IMR-90 (cell line): ENCODE measurements at regions not wholly inside any gene's neighbourhood (a gene's known extent, or its start where the extent isn't known, plus 50 kb on each side); places are given as distances from the start of the nearest gene placed in this dataset.

Experiments used
- ATAC-seq: fragments of 200-7000 bp; cut with Tn5 transposase; 2 replicates; pipeline ENCODE4 v1.9.1; 2020; ENCODE audit warnings: low read depth, mild to moderate bottlenecking, moderate library complexity
- BruUV-seq: library from RNA; stranded (reverse); fragments of 400-500 nt; replicated peaks from 2 replicates; lab custom pipeline; 2021; lab: Mats Ljungman, UMichigan
- CTCF ChIA-PET: fragments of 300-600 bp; formaldehyde crosslinking; extraction: SDS; loops from one replicate; lab custom pipeline; 2021; ENCODE audit warnings: antibody characterized with exemption; lab: Yijun Ruan, JAX
- POLR2A ChIA-PET: fragments of 300-600 bp; sonication (Branson Sonifier 250); formaldehyde crosslinking; loops from one replicate; lab custom pipeline; 2022; ENCODE audit warnings: antibody characterized with exemption; ENCODE audit not compliant: unreplicated experiment; lab: Charles Lee
- DNase-seq: peaks from one replicate; pipeline ENCODE4 v3.0.0; 2013
- H2AFZ ChIP-seq: replicated peaks from 2 replicates; pipeline ENCODE3; 2013; ENCODE audit warnings: low read length, mild to moderate bottlenecking; ENCODE audit not compliant: poor library complexity
- H2AK5ac ChIP-seq: 2 replicates; pipeline ENCODE4 v1.6.1; 2013; ENCODE audit warnings: low read depth, low read length, inconsistent platforms
- H2AK9ac ChIP-seq: replicated peaks from 2 replicates; pipeline ENCODE3; 2013; ENCODE audit warnings: mild to moderate bottlenecking, low read depth, low read length, moderate library complexity; ENCODE audit not compliant: poor library complexity
- H2BK120ac ChIP-seq: 2 replicates; pipeline ENCODE4 v1.6.1; 2013; ENCODE audit warnings: low read depth, low read length, inconsistent platforms
- H2BK15ac ChIP-seq: 3 replicates; pipeline ENCODE4 v1.6.1; 2013; ENCODE audit warnings: low read depth, low read length, inconsistent platforms
- H2BK20ac ChIP-seq: 2 replicates; pipeline ENCODE4 v1.6.1; 2013; ENCODE audit warnings: low read depth, mild to moderate bottlenecking, inconsistent platforms, low read length, moderate library complexity
- H2BK5ac ChIP-seq: 2 replicates; pipeline ENCODE4 v1.6.1; 2013; ENCODE audit warnings: mild to moderate bottlenecking, low read depth, low read length, inconsistent platforms; ENCODE audit not compliant: poor library complexity, severe bottlenecking
- H3K14ac ChIP-seq: replicated peaks from 2 replicates; pipeline ENCODE4 v1.6.1; 2013; ENCODE audit warnings: low read depth, low read length, inconsistent platforms
- H3K18ac ChIP-seq: 2 replicates; pipeline ENCODE4 v1.6.1; 2013; ENCODE audit warnings: low read depth, low read length, control low read depth
- H3K23ac ChIP-seq: 2 replicates; pipeline ENCODE4 v1.6.1; 2013; ENCODE audit warnings: low read depth, low read length, inconsistent platforms
- H3K27ac ChIP-seq: 2 replicates; pipeline ENCODE4 v1.5.1; 2013; ENCODE audit warnings: mild to moderate bottlenecking, control low read depth, low read length; ENCODE audit not compliant: insufficient read depth
- H3K27me3 ChIP-seq: 2 replicates; pipeline ENCODE4 v1.6.1; 2013; ENCODE audit warnings: low read length; ENCODE audit not compliant: control insufficient read depth, insufficient read depth
- H3K36me3 ChIP-seq: 2 replicates; pipeline ENCODE4 v1.6.1; 2013; ENCODE audit warnings: low read length, mixed read lengths; ENCODE audit not compliant: control insufficient read depth, insufficient read depth
- H3K4ac ChIP-seq: 2 replicates; pipeline ENCODE4 v1.6.1; 2013; ENCODE audit warnings: low read depth, low read length, inconsistent platforms
- H3K4me1 ChIP-seq: 2 replicates; pipeline ENCODE4 v1.6.1; 2013; ENCODE audit warnings: low read length, mixed read lengths; ENCODE audit not compliant: control insufficient read depth, insufficient read depth
- H3K4me2 ChIP-seq: 2 replicates; pipeline ENCODE4 v1.6.1; 2013; ENCODE audit warnings: low read depth, mild to moderate bottlenecking, control low read depth, low read length, moderate library complexity
- H3K4me3 ChIP-seq: 2 replicates; pipeline ENCODE4 v1.5.1; 2013; ENCODE audit warnings: low read depth, mild to moderate bottlenecking, control low read depth, low read length, moderate library complexity; ENCODE audit not compliant: insufficient read depth
- H3K56ac ChIP-seq: 2 replicates; pipeline ENCODE4 v1.6.1; 2013; ENCODE audit warnings: low read length, inconsistent platforms; ENCODE audit not compliant: insufficient read depth; ENCODE audit errors: extremely low read depth
- H3K79me1 ChIP-seq, 2 experiments: 2 replicates each; pipeline ENCODE4 v1.6.1; 2013; ENCODE audit warnings: low read length in 2 of 2, inconsistent platforms in 1 of 2, low read depth in 1 of 2
- H3K9ac ChIP-seq: 2 replicates; pipeline ENCODE4 v1.6.1; 2013; ENCODE audit warnings: low read depth, low read length, control low read depth
- H3K9me1 ChIP-seq: 2 replicates; pipeline ENCODE4 v1.6.1; 2013; ENCODE audit warnings: low read length, inconsistent platforms; ENCODE audit not compliant: insufficient read depth
- H3K9me3 ChIP-seq: 2 replicates; pipeline ENCODE4 v1.6.1; 2013; ENCODE audit warnings: low read length; ENCODE audit not compliant: control insufficient read depth, insufficient read depth
- H4K20me1 ChIP-seq: 2 replicates; pipeline ENCODE4 v1.6.1; 2013; ENCODE audit warnings: low read length, inconsistent platforms; ENCODE audit not compliant: insufficient read depth
- H4K5ac ChIP-seq: 2 replicates; pipeline ENCODE4 v1.6.1; 2013; ENCODE audit warnings: mild to moderate bottlenecking, low read depth, low read length, control low read depth
- H4K8ac ChIP-seq, 2 experiments: 2 replicates each; pipeline ENCODE4 v1.6.1; 2013; ENCODE audit warnings: low read depth in 2 of 2, low read length in 2 of 2, control low read depth in 1 of 2, inconsistent platforms in 1 of 2
- H4K91ac ChIP-seq: 2 replicates; pipeline ENCODE4 v1.6.1; 2013; ENCODE audit warnings: low read depth, low read length, inconsistent platforms; ENCODE audit not compliant: insufficient read depth
- BHLHE40 ChIP-seq: fragments of 150-350 bp; IDR thresholded peaks from 2 replicates; pipeline ENCODE4 v1.6.1; 2016; ENCODE audit warnings: mild to moderate bottlenecking, low read depth, low read length
- CEBPB ChIP-seq: IDR thresholded peaks from 2 replicates; pipeline ENCODE4 v1.6.1; 2012; ENCODE audit warnings: low read depth, low read length, improper control_type of control experiment
- CHD1 ChIP-seq: IDR thresholded peaks from 2 replicates; pipeline ENCODE4 v1.6.1; 2012; ENCODE audit warnings: low read depth, low read length, improper control_type of control experiment
- CTCF ChIP-seq: conservative IDR thresholded peaks from 2 replicates; pipeline ENCODE4 v1.5.1; 2012; ENCODE audit warnings: mild to moderate bottlenecking, low read depth, low read length, improper control_type of control experiment
- FOS ChIP-seq: fragments of 150-350 bp; IDR thresholded peaks from 2 replicates; pipeline ENCODE4 v1.6.1; 2016; ENCODE audit warnings: low read depth, low read length
- MAFK ChIP-seq: IDR thresholded peaks from 2 replicates; pipeline ENCODE4 v1.6.1; 2012; ENCODE audit warnings: low read depth, low read length, improper control_type of control experiment
- MAZ ChIP-seq: IDR thresholded peaks from 2 replicates; pipeline ENCODE4 v1.6.1; 2012; ENCODE audit warnings: low read depth, mild to moderate bottlenecking, low read length, improper control_type of control experiment, moderate library complexity, borderline replicate concordance
- MXI1 ChIP-seq: IDR thresholded peaks from 2 replicates; pipeline ENCODE4 v1.6.1; 2012; ENCODE audit warnings: low read depth, mild to moderate bottlenecking, low read length, moderate library complexity, borderline replicate concordance
- POLR2A ChIP-seq: IDR thresholded peaks from 2 replicates; pipeline ENCODE4 v1.6.1; 2012; ENCODE audit warnings: mild to moderate bottlenecking, low read depth, low read length
- RCOR1 ChIP-seq: IDR thresholded peaks from 2 replicates; pipeline ENCODE4 v1.6.1; 2012; ENCODE audit warnings: mild to moderate bottlenecking, low read length, improper control_type of control experiment; ENCODE audit not compliant: insufficient replicate concordance
- RFX5 ChIP-seq: IDR thresholded peaks from 2 replicates; pipeline ENCODE4 v1.8.0; 2012; ENCODE audit warnings: low read depth, mild to moderate bottlenecking, low read length, moderate library complexity
- SMC3 ChIP-seq: fragments of 150-350 bp; IDR thresholded peaks from 2 replicates; pipeline ENCODE4 v1.6.1; 2016; ENCODE audit warnings: low read depth, mild to moderate bottlenecking, antibody characterized with exemption, low read length, moderate library complexity
- USF2 ChIP-seq: fragments of 150-350 bp; IDR thresholded peaks from 2 replicates; pipeline ENCODE4 v1.6.1; 2017; ENCODE audit warnings: mild to moderate bottlenecking, antibody characterized with exemption, low read length, low read depth
- WGBS, 2 experiments: methylation state at CpG; one replicate each; pipeline versions ENCODE4 v1.1.5 to v1.1.7; 2013; ENCODE audit warnings: missing lambda C conversion rate in 2 of 2; ENCODE audit not compliant: insufficient read length in 1 of 2; ENCODE audit errors: extremely low coverage in 2 of 2; 5-methylcytosine and 5-hydroxymethylcytosine counted together
- dilution Hi-C: fragments of 300-500 bp; cut with HindIII; formaldehyde crosslinking; loops from one replicate; pipeline ENCODE4 v1.14.3; 2018; ENCODE audit warnings: low sequenced_read_pairs; ENCODE audit not compliant: unreplicated experiment
- in situ Hi-C: fragments of 300-500 bp; cut with MboI; formaldehyde crosslinking; loops from 3 replicates; pipeline ENCODE4 v1.14.3; 2019; ENCODE audit warnings: low sequenced_read_pairs, inconsistent platforms, mixed read lengths
- intact Hi-C: fragments of 100-400 bp; cut with micrococcal nuclease; formaldehyde crosslinking; loops from 2 replicates; pipeline ENCODE4 v1.10.0; 2022

DNA sequence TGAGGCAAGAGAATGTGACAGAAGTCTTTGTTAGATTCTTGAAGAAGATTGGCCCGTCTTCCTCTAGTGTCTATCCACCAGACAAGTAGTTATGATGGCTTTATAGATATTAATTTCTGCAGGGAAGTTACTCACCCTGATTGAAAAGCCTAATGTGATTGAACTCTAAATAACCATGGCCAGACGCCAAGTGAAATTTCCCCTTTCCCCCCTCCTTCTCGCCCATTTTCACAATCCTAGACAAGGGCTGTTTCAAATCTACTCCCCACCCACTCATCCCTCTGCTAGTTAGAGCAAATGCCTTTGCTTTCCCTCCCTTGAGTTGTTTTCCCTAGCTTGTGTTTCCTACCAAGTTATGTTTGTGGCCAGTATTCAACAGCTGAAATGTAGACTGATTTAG, 182.5 kb downstream of the TMEM167A start:
- H2BK15ac ChIP-seq = no peak overlapping the region
- ATAC-seq = no peak
- no peak overlapping the region for H3K56ac ChIP-seq
- H4K8ac ChIP-seq = no peak overlapping the region
- H3K27ac ChIP-seq = no peak overlapping the region
- in situ Hi-C loops (no loop called here), intact Hi-C loops (no loop called here), dilution Hi-C loops (no loop called here)
- DNase-seq = no peak
- H3K4me2 ChIP-seq = no peak overlapping the region
- H3K79me1 ChIP-seq = no peaks in the 10 kb centered on the region
- no peak overlapping the region for H2AFZ ChIP-seq
- no peak for TF ChIP-seq CHD1
- no peak for TF ChIP-seq MAZ
- no peak for TF ChIP-seq BHLHE40
- TF ChIP-seq RCOR1 = no peak
- TF ChIP-seq FOS = no peak
- TF ChIP-seq MAFK = no peak
- no peak for TF ChIP-seq POLR2A
- TF ChIP-seq CEBPB = no peak
- TF ChIP-seq MXI1 = no peak
- TF ChIP-seq CTCF = no peak
- no peak for TF ChIP-seq RFX5
- TF ChIP-seq USF2 = no peak
- no peak for TF ChIP-seq SMC3
- no peaks in the 10 kb centered on the region for H3K4me1 ChIP-seq
- POLR2A ChIA-PET = no interaction called here
- no peaks in the 10 kb centered on the region for H3K9me1 ChIP-seq
- H3K9me3 ChIP-seq = no peaks in the 10 kb centered on the region; the same call in 1 of the 2 replicates
- H3K9ac ChIP-seq = no peak overlapping the region
- no peaks in the 10 kb centered on the region for H3K27me3 ChIP-seq
- CTCF ChIA-PET = no interaction called here
- no peak overlapping the region for H3K23ac ChIP-seq
- H3K4me3 ChIP-seq = no peak overlapping the region
- no peak overlapping the region for H3K18ac ChIP-seq
- H3K36me3 ChIP-seq = no peaks in the 10 kb centered on the region
- no peak overlapping the region for H2BK20ac ChIP-seq
- H4K91ac ChIP-seq = no peak overlapping the region
- no peaks in the 10 kb centered on the region for H4K20me1 ChIP-seq
- no peak overlapping the region for H2BK120ac ChIP-seq
- H2AK9ac ChIP-seq = no peak overlapping the region
- no peak overlapping the region for H4K5ac ChIP-seq
- no CpG with 5 or more reads among the region's 3 CpGs for WGBS, 2 experiments
- H3K4ac ChIP-seq = no peak overlapping the region
- no peak overlapping the region for H2BK5ac ChIP-seq
- BruUV-seq = no TSS peak
- no peak overlapping the region for H2AK5ac ChIP-seq
- H3K14ac ChIP-seq = no peak overlapping the region
